Keratinocyte (primary cell): ENCODE measurements at regions not wholly inside any gene's neighbourhood (a gene's known extent, or its start where the extent isn't known, plus 50 kb on each side); places are given as distances from the start of the nearest gene placed in this dataset.
"Not testable (repeated sequence)": the region's sequence is repeated elsewhere in the genome, so short reads cannot be mapped to it uniquely, and the experiment has no call there.

ENCODE experiments used
- EZH2 ChIP-seq: IDR thresholded peaks from one replicate; pipeline ENCODE4 v1.6.1; 2012; ENCODE audit warnings: inconsistent platforms, mild to moderate bottlenecking, low read length, moderate library complexity
- TF ChIP-seq, protein P1 (sequence below), 3 experiments: IDR thresholded peaks in 1 of 3; conservative IDR thresholded peaks in 1 of 3; optimal IDR thresholded peaks in 1 of 3; 2 replicates in 2 of 3; 3 replicates in 1 of 3; pipeline versions ENCODE3 to v1.5.1; 2011; ENCODE audit warnings: low read length in 3 of 3, mild to moderate bottlenecking in 3 of 3, moderate library complexity in 2 of 3, control low read depth in 1 of 3, inconsistent platforms in 1 of 3; ENCODE audit not compliant: insufficient read depth in 2 of 3; ENCODE audit errors: extremely low read depth in 1 of 3

DNA sequence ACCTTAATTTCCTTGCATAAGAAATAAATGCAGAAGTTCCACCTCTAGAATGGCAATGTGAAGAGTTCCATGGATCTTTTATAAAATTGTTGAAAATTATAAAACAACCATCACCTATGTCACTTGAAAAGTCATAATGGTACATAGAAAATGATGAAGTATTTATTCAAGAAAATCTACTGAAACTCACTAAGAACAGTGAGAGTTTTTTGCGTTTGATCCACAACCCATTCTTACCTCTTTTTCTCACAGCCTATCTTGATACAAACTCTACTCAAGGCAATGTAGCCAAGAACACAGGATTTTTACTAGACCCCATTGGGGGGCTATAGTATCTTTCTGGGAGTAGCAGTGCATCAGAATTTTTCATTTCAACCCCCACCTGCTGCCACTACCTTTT lies 89.0 kb upstream of the KCNJ18 start:
- TF ChIP-seq, protein P1, sequence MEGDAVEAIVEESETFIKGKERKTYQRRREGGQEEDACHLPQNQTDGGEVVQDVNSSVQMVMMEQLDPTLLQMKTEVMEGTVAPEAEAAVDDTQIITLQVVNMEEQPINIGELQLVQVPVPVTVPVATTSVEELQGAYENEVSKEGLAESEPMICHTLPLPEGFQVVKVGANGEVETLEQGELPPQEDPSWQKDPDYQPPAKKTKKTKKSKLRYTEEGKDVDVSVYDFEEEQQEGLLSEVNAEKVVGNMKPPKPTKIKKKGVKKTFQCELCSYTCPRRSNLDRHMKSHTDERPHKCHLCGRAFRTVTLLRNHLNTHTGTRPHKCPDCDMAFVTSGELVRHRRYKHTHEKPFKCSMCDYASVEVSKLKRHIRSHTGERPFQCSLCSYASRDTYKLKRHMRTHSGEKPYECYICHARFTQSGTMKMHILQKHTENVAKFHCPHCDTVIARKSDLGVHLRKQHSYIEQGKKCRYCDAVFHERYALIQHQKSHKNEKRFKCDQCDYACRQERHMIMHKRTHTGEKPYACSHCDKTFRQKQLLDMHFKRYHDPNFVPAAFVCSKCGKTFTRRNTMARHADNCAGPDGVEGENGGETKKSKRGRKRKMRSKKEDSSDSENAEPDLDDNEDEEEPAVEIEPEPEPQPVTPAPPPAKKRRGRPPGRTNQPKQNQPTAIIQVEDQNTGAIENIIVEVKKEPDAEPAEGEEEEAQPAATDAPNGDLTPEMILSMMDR (optimal IDR thresholded peaks at IDR 0.05 in 1 of 3, IDR thresholded peaks at IDR 0.05 in 1 of 3, conservative IDR thresholded peaks at IDR 0.05 in 1 of 3; ENCODE audit: extremely low read depth in 1 of 3, insufficient read depth in 2 of 3, low read length in 3 of 3): not testable (repeated sequence)
- TF ChIP-seq EZH2: not testable (repeated sequence)
